ENCODE measurements at regions not wholly inside any gene's neighbourhood (a gene's known extent, or its start where the extent isn't known, plus 50 kb on each side); places are given as distances from the start of the nearest gene placed in this dataset.

DNA sequence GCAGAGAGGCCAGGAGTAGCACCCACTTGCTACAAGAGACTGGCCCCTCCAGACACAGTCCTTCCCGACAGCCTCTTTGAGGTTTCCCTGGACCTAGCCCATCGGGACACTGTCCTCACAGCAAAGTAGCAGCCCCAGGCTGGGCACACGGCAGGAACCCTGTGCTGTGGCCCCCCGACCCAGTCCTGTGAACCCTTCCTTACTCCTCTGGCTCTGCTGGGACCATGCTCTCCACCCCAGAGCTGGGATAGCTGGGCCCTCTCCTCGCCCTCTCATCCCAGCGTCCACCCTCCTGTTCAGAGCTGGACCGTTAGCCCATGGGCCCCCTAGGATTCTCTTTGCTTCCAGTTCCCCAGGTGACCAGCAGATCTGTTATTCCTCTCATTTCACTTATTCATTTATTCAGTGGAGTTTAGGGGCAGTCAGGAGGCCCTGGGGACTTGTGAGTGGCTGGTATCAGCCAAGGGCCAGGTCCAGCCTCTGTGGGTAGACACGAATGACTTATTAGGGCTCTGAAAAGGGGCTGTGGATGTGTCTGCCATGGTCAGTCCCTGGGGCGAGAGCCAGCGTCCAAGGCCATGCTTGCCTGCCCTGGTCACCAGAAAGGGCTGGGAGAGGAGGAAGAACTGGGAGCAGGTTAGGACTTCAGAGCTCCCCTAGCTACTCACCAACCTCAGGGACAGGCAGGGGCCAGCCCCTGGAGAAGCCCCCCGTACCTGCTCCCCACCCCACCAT is 117.6 kb upstream of the RUNX3 start:
- in situ Hi-C loops (cut with MboI; ENCODE audit: low sequenced_read_pairs) = no loop called here
- Histone ChIP-seq H3K4me3 (no peak overlapping the region), H3K4me1 (no peaks in the 10 kb centered on the region), H3K36me3 (replicated peaks) (no peaks in the 10 kb centered on the region), H3K27me3 (ENCODE audit: low read depth) (0 out of 2 replicates have a peak, but pooled peaks cover 1% of the 10 kb centered on the region), H3K9me3 (no peaks in the 10 kb centered on the region)
- DNase-seq (ENCODE audit: low spot score in 2 of 2) = no peak

DNA sequence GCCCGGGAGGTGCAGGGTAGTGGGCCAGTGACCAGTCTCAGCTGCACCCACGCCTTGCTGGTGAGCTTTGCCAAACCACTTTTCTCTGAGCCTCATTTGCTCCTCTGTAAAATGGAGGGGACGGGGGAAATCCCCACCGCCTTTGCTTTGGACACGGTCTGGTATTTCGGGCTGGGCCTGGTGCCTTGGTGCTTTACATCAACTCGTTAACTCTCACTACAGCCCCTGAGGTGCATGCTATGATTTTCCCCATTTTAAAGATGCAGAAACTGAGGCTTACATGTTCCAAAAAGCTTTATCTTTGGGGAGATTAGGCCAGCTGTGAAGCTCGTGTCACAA is 116.1 kb upstream of the RUNX3 start:
- H3K4me1 ChIP-seq = no peaks in the 10 kb centered on the region

DNA sequence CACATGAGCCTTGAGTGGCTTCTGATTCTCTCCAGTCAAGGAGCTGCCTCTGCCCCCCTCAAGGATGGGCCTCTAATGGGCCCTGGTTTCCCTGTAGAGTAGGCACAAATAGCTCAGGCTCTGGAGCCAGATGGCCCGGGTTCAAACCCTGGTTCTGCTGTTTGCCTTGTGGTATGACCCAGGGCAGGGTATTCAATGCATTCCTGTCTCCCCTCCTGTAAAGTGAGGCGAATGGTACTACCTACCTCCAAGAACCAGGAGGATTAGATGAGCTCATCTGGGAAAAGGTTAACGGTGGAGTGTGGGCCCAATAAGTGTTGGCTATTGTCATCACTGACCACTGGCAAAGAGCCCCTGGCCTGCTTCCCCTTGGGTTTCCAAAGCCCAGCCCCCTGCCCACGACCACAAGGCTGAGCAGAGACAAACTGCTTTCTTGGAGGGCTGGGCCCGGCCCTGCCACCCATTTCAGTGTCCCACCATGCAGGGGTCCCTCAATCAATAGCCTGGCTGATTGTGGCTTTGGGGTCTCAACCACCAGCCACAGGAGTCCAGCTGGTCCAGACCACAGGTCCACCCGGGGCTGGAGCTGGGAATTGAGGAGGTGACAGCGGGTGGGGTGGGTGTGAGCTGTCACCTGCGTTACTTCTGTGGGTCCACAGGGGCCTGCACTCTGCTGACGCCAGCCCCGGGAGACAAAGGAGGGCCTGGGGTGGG is 115.6 kb upstream of the RUNX3 start:
- Histone ChIP-seq H3K9me3 (no peaks in the 10 kb centered on the region), H3K4me1 (no peaks in the 10 kb centered on the region), H3K27me3 (ENCODE audit: low read depth) (0 out of 2 replicates have a peak, but pooled peaks cover under 1% of the 10 kb centered on the region), H3K4me3 (no peak overlapping the region), H3K36me3 (replicated peaks) (no peaks in the 10 kb centered on the region)
- DNase-seq (ENCODE audit: low spot score in 2 of 2) = no peak
- in situ Hi-C loops (cut with MboI; ENCODE audit: low sequenced_read_pairs) = no loop called here

More for the DNA sequence above, 116.1 kb upstream of the RUNX3 start:
- Histone ChIP-seq H3K9me3 (no peaks in the 10 kb centered on the region), H3K27me3 (ENCODE audit: low read depth) (no peaks in the 10 kb centered on the region), H3K4me3 (no peak overlapping the region), H3K36me3 (replicated peaks) (no peaks in the 10 kb centered on the region)
- in situ Hi-C loops (cut with MboI; ENCODE audit: low sequenced_read_pairs) = no loop called here
- no peak for DNase-seq (ENCODE audit: low spot score in 2 of 2)

DNA sequence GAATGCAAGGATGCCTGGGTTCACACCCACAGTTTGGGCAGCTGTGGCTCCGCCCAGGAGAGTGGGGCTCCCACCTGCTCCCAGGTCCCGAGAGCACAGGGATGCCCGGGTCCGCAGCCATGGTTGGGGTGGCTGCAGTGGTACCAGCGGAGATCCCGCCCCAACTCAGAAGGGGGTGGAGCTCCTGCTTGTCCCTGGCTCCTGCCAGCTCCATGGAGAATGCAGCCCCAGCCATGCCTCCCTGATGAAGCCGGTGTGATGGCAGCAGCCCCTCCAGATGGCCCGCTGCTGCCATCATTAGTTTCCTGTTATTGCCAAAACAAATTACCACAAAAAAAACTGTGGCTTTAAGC is 113.1 kb upstream of the RUNX3 start:
- H3K27me3 ChIP-seq (ENCODE audit: low read depth) = 0 out of 2 replicates have a peak, but pooled peaks cover 2% of the 10 kb centered on the region
- H3K4me1 ChIP-seq = no peaks in the 10 kb centered on the region
- H3K9me3 ChIP-seq = no peaks in the 10 kb centered on the region
- H3K36me3 ChIP-seq (replicated peaks) = no peaks in the 10 kb centered on the region
- in situ Hi-C loops (cut with MboI; ENCODE audit: low sequenced_read_pairs) = no loop called here
- H3K4me3 ChIP-seq = no peak overlapping the region
- DNase-seq (ENCODE audit: low spot score in 2 of 2) = no peak

DNA sequence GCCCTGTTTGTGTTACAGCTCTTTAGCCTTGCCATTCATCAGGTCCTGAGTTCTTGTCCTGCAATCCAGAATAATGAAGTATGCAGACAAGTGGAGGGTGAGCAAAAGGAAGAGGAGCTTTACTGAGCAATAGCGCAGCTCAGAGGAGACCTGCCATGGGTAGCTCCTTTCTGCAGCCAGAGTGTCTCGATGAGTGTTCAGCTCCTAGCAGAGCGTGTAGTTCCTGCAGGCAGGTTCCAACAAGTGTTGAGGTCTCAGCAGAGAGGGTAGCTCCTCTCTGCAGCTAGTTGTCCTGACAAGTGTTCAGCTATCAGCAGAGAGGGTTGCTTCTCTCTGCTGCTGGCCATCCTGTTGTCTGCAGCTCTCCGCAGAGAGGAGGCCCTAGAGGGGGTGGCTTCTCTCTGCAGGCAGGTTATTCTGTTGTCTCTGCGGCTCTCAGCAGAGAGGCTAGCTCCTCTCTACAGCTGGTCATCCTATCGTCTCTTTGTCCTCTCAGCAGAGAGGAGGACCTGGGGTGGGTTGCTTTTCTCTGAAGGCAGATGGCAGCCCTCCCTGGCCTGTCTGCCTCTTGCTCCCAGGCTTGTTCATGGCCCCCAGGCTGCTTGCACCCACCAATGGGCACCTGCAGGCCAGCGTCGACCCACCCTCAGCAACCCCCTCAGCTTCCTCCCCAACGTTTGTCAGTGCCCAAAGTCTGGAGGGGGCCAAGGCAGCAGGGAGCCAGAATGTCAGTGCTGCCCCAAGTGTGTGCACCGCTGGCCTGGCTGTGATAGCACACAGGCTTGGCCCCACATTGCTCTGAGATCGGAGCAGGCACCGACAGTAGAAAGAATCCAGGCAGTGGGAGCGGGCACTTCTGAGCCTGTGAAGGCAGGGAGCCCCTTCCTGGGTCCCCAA is 112.5 kb upstream of the RUNX3 start:
- Histone ChIP-seq H3K9me3 (no peaks in the 10 kb centered on the region), H3K4me1 (no peaks in the 10 kb centered on the region), H3K27me3 (ENCODE audit: low read depth) (0 out of 2 replicates have a peak, but pooled peaks cover 2% of the 10 kb centered on the region), H3K36me3 (replicated peaks) (no peaks in the 10 kb centered on the region), H3K4me3 (no peak overlapping the region)
- no peak for DNase-seq (ENCODE audit: low spot score in 2 of 2)
- in situ Hi-C loops (cut with MboI; ENCODE audit: low sequenced_read_pairs) = no loop called here

DNA sequence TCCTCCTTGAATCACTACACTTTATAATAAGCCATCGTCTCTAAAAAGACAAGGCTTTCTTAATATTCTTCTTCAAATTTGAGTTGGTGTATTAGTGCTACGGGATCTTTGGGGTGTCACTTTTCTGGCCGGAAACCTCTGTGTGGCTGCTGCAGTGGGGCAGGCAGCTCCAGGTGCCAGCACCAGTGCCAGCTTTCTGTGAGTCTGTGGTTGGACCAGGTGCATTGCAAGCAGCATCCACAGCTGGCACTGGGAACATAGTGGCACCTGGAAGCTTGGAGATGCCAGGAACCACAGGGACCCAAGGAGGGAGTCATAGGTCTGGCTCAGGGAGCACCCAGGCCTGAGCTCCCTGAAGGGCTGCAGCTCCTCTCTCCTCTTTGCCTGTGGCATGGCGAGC is 111.8 kb upstream of the RUNX3 start:
- in situ Hi-C loops (cut with MboI; ENCODE audit: low sequenced_read_pairs) = no loop called here
- H3K36me3 ChIP-seq (replicated peaks) = no peaks in the 10 kb centered on the region
- no peak for DNase-seq (ENCODE audit: low spot score in 2 of 2)
- H3K4me1 ChIP-seq = no peaks in the 10 kb centered on the region
- H3K27me3 ChIP-seq (ENCODE audit: low read depth) = 0 out of 2 replicates have a peak, but pooled peaks cover 2% of the 10 kb centered on the region
- H3K9me3 ChIP-seq = no peaks in the 10 kb centered on the region
- no peak overlapping the region for H3K4me3 ChIP-seq

DNA sequence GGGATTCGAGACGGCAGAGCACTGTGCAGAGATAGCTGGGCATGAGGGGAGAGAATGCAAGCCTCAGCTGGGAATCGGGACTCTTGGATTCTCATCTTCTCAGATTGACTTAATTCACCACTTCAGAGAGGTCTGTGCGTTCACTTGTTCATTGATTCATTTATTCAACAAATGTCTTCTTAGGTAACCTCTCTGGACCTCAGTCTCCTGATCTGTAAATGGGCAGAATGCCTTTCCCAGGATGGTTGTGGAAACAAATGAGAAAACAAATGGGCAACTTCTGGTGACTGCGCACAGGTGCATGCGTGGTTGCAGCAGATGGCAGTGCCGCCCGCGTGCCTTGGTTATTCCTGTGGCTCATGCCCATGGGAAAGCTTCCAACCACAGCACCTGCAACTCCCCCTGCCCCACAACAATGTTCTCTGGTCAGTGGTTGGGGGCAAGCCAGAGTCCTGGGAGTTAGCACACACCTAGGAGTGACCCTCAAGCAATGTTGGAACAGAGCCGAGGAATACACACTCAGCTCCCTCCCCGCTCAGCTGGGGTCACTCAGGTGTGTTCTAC is 110.1 kb upstream of the RUNX3 start:
- H3K27me3 ChIP-seq (ENCODE audit: low read depth) = 0 out of 2 replicates have a peak, but pooled peaks cover 2% of the 10 kb centered on the region
- no peak for DNase-seq (ENCODE audit: low spot score in 2 of 2)

DNA sequence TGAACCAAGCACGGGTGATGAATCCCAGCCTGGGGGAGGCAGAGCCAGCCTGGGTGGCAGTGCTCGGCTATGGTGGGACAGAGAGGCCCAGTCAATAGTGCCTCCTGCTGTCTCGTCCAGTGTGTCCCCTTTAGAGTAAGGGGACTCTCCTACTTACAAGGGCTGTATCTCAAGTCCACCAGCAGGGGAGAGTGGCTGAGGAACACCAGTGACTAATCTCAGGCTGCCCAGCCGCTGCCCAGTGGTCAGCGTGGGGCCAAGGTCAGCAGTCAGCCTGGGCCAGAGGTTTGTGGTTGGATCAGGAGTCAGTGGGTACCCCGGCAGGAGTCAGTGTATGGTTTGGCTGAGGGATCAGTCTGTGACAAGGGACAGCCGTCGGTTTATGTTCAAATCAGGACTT is 109.2 kb upstream of the RUNX3 start:
- Histone ChIP-seq H3K9me3 (no peaks in the 10 kb centered on the region), H3K4me3 (no peak overlapping the region), H3K27me3 (ENCODE audit: low read depth) (0 out of 2 replicates have a peak, but pooled peaks cover 2% of the 10 kb centered on the region), H3K36me3 (replicated peaks) (no peaks in the 10 kb centered on the region), H3K4me1 (no peaks in the 10 kb centered on the region)
- no peak for DNase-seq (ENCODE audit: low spot score in 2 of 2)
- in situ Hi-C loops (cut with MboI; ENCODE audit: low sequenced_read_pairs) = no loop called here

More for the DNA sequence above, 110.1 kb upstream of the RUNX3 start:
- no peaks in the 10 kb centered on the region for H3K36me3 ChIP-seq (replicated peaks)
- no peaks in the 10 kb centered on the region for H3K4me1 ChIP-seq
- in situ Hi-C loops (cut with MboI; ENCODE audit: low sequenced_read_pairs) = no loop called here
- H3K4me3 ChIP-seq = no peak overlapping the region
- no peaks in the 10 kb centered on the region for H3K9me3 ChIP-seq

DNA sequence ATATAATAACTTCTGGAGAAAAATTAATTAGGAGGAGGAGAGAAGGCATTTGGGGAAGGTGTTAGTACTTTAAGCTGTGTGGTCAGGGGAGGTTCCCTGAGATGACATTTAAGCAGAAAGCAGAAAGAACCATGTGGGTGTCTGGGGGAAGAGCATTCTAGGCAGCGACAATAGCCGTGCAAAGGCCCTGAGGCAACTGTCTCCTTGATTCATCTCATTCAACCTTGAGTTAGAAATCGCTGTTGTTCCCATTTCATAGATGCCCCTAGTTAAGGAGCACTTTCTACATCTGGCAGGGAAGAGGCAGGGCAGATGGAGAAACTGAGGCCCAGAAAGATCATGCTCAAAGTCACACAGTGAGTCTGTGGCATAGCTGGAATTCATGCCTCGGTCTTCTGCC is 108.6 kb upstream of the RUNX3 start:
- no peaks in the 10 kb centered on the region for H3K9me3 ChIP-seq
- DNase-seq (ENCODE audit: low spot score in 2 of 2) = no peak
- no peaks in the 10 kb centered on the region for H3K36me3 ChIP-seq (replicated peaks)
- in situ Hi-C loops (cut with MboI; ENCODE audit: low sequenced_read_pairs) = no loop called here
- 0 out of 2 replicates have a peak, but pooled peaks cover 2% of the 10 kb centered on the region for H3K27me3 ChIP-seq (ENCODE audit: low read depth)
- no peaks in the 10 kb centered on the region for H3K4me1 ChIP-seq
- no peak overlapping the region for H3K4me3 ChIP-seq

DNA sequence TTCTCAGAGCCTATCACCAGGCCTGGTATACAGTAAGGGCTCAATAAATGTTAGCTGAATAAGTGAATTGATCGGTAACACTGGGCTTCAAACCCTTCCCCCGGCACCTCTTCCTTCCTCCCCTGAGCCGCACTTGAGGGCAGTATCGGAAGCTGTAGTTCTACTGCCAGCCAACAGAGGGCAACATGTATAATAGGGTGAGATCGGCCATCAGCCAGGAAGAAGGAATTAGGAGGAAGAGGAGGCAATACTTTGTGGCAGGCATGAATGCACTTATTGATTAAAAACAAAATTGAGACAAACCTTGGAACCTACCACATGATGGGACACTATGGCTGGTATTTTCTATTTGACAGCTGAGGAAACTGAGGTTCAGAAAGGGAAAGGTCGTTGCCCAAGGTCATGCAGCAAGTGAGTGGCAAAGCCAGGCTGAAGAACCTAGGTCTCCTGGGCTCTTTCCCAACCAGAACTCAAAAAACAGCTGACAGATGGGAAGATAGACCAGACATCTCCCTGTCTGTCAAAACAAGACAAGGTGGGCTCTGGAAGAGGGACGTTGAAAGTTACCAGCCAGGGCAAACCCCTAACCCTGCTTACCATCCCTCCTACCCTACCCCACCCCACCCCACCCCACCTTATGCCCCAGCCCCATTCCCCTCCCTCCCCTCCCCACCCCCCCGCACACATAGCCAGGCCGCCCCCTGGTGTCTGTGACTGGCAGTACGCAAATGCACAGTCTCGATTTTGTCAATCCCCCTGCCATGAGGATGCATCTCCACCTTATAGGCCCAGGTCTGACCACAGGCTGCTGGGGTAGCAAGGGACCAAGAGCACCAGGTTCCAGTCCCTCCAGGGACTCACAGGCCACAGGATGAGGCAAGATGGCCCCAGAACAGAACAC is 107.3 kb upstream of the RUNX3 start:
- 0 out of 2 replicates have a peak, but pooled peaks cover 2% of the 10 kb centered on the region for H3K27me3 ChIP-seq (ENCODE audit: low read depth)
- no peaks in the 10 kb centered on the region for H3K9me3 ChIP-seq
- peak; percentile 43 to 59 for DNase-seq (ENCODE audit: low spot score in 2 of 2)
- no peak overlapping the region for H3K4me3 ChIP-seq
- H3K4me1 ChIP-seq = no peaks in the 10 kb centered on the region
- no peaks in the 10 kb centered on the region for H3K36me3 ChIP-seq (replicated peaks)
- in situ Hi-C loops (cut with MboI; ENCODE audit: low sequenced_read_pairs) = no loop called here

DNA sequence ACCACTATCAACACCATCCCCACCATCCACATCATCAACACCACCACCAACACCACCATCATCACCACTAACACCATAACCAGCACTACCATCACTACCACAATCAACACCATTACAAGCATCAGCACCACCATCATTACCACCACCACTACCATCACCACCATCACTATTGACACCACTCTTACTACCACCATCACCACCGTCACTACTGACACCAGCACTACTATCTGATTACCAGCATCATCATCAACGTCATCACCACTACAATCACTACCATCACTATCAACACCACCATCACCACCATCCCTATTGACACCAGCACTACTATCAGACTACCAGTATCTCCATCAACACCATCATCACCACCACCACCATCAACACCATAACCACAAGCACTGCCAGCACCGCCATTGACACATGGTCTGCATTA is 106.1 kb upstream of the RUNX3 start:
- no peak for DNase-seq (ENCODE audit: low spot score in 2 of 2)
- Histone ChIP-seq H3K27me3 (ENCODE audit: low read depth) (0 out of 2 replicates have a peak, but pooled peaks cover 2% of the 10 kb centered on the region), H3K36me3 (replicated peaks) (no peaks in the 10 kb centered on the region), H3K9me3 (no peaks in the 10 kb centered on the region), H3K4me1 (no peaks in the 10 kb centered on the region), H3K4me3 (no peak overlapping the region)
- in situ Hi-C loops (cut with MboI; ENCODE audit: low sequenced_read_pairs) = no loop called here

DNA sequence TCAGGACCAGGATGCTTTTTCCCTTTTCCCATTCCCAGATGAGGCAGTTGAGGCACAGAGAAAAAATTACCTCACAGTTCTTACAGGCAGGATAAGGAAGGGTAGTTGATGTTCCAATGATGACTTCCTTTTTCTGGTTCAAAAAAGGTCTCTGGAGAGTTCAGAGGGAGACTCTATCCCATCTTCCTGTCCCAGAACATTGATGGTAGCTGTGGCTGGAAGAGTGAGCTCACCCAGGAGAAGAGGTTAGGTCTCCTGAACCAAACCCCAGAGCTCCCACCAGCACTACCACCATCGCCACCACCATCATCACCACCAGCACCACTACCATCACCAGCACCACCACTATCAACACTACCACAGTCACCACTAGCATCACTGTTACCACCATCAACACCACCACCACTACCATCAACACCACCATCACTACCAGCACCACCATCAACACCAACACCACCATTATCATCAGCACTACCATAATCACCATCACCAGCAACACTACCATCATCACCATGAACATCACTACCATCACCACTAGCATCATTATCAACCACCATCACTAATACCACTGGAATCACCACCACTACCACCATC is 105.5 kb upstream of the RUNX3 start:
- Histone ChIP-seq H3K27me3 (ENCODE audit: low read depth) (0 out of 2 replicates have a peak, but pooled peaks cover 2% of the 10 kb centered on the region), H3K9me3 (no peaks in the 10 kb centered on the region), H3K4me3 (no peak overlapping the region), H3K36me3 (replicated peaks) (no peaks in the 10 kb centered on the region), H3K4me1 (no peaks in the 10 kb centered on the region)
- DNase-seq (ENCODE audit: low spot score in 2 of 2) = no peak
- in situ Hi-C loops (cut with MboI; ENCODE audit: low sequenced_read_pairs) = no loop called here

Data from HAP-1 (cell line).